Left renal pelvis (tissue), 4 donors: ENCODE measurements at regions not wholly inside any gene's neighbourhood (a gene's known extent, or its start where the extent isn't known, plus 50 kb on each side); places are given as distances from the start of the nearest gene placed in this dataset.

ENCODE experiments used
- DNase-seq, 4 donors: peaks; one replicate each; pipeline ENCODE4 v3.0.0-alpha.2; 2013; ENCODE audit warnings: low read depth in 4 of 4, low spot score in 3 of 4

DNA sequence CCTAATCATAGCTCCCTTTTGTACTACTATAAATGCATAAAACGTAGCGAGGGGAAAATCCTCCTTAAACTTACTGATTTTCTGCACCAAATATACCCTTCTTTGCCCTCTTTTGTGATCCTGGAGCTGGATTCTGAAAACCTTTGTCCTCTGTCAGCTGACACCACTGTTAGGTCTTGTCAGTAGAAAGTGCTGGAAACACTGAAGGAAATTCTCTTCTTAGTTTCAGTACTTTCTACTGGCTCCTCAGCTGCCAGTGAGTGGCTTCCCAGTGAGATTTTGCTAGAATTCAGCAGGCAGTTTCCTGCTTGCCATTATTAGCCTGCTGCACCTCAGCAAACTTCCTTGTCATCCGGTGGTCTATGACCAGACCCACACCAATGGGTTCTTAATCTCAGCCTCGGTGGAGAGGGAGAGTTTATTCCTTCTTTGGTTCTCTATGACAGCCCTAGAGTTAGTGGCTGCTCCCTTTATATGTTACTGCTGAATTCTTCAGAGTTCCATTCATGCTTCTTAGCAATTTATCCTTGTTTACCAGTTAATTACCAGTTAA is 476.2 kb downstream of the FSCB start:
- no peak for DNase-seq

DNA sequence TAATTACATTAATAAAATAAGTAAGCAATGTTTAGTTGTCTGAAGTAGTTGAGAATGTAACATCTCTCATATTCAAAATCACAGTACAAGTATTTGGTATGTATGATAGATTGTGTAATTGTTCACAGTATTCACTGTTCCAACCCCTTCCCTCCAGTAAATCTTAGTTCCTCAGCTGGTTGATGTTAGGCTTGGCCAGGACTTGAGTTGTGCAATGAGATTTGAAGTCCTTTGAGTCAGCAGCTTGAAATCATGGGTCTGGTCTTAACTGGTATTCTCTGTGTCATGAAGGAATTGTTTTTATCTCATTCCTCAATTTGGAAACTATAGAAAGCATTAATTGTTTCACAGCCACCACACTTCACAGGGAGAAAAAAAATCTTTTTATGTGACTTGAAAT is 477.1 kb downstream of the FSCB start:
- no peak for DNase-seq

DNA sequence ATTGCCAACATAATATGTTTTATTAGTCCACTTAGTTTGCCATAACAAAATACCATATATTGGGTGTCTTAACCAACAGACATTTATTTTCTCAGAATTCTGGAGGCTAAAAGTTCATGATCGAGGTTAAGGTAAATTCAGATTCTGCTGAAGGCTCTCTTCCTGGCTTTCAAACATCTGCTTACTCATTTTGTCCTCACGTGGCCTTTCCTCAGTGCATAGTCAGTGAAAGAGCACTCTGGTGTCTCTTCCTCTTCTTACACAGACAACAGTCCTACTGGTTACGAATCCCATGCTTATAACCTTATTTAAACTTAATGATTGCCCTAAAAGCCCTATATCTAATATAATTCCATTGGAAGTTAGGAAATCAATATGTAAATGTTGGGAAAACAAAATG is 479.7 kb downstream of the FSCB start:
- no peak for DNase-seq

- DNase-seq, result no peak
Observed at GRCh38 chr14:44010595-44010994, 496.5 kb downstream of the FSCB start.

GRCh38 chr14:44010071-44010470 is 497.0 kb downstream of the FSCB start:
- no peak for DNase-seq

GRCh38 chr14:44009642-44010041 is 497.4 kb downstream of the FSCB start:
- DNase-seq, result no peak

GRCh38 chr14:43988989-43989388 is 518.1 kb downstream of the FSCB start:
- DNase-seq, result no peak

- no peak for DNase-seq
Observed at GRCh38 chr14:43983721-43984120, 523.4 kb downstream of the FSCB start.

- no peak for DNase-seq
Observed at GRCh38 chr14:43981135-43981768, 525.8 kb downstream of the FSCB start.

GRCh38 chr14:43956741-43957140 is 550.3 kb downstream of the FSCB start:
- DNase-seq, result no peak

GRCh38 chr14:43949400-43949799 is 557.7 kb downstream of the FSCB start:
- DNase-seq, result no peak

GRCh38 chr14:43939836-43940235 is 567.2 kb downstream of the FSCB start:
- DNase-seq, result no peak

GRCh38 chr14:43938588-43939281 is 568.3 kb downstream of the FSCB start:
- DNase-seq, result no peak

DNA sequence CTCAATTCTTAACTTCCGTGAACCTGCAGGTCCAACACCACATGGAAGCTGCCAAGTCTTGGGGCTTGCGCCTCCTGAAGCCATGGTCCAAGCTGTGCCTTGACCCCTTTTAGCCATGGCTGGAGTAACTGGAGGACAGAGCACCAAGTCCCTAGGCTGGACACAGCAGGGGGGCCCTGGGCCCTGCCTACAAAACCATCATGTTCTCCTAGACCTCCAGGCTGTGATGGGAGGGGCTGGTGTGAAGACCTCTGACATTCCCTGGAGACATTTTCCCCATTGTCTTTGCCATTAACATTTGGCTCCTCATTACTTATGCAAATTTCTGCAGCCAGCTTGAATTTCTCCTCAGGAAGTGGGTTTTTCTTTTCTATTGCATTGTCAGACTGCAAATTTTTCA is 570.1 kb downstream of the FSCB start:
- no peak for DNase-seq

DNA sequence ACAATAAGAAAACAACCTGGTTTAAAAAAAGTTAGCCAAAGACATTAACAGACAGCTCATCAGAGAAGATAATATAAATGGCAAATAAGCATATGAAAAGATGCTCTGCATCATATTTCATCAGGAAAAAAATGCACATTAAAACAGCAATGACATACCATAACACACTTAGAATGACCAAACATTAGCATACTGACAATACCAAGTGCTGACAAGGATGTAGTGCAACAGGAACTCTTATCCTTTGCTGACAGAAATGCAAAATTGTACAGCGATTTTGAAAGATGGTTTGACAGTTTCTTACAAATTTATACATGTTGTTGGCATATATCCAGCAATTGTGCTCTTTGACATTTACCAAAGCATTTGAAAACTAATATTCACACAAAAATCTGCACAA is 573.0 kb downstream of the FSCB start:
- no peak for DNase-seq

DNA sequence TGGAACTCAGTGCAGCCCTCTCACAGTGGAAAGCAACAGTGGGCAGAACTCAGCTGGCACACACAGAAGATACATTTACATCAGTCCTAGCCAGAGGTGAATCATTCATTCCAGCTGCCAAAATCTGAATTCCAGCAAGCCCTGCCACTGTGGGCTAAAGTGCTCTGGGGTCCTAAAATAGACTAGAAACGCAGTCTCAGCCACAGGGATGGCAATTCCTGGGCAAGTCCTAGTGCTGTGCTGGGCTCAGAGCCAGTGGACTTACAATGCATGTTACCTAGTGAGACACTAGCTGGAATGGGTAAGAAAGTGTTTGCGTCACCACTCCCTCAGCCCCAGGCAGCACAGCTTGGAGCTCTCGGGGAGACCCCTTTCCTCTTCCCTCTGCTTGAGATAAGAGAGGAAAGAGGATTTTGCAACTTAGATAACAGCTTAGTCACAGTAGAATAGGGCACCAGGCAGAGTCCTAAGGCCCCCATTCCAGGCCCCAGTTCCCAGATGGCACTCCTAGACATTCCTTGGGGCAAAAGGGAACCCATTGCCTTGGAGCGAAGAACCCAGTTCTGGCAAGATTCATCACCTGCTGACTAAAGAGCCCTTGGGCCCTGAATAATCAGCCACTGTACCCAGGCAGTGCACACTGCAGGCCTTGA is 592.9 kb downstream of the FSCB start:
- DNase-seq, result no peak

DNA sequence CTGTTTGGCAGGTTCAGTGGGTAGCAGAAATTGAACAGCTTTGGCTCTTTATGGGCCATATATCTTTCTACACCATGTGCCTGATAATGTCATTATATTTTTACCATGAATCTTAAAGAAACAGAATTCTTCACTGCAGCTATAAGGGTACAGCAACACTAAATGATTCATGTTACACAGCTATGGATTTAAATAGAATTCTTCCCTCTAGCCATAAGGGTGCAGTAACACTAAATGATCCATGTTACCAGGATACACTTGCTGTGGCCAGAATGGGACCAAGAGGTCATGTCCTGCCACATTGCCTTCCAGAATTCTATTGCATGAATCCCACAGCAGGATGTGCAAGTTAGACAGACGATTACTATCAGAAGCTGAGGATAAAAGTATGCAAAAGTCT is 603.9 kb downstream of the FSCB start:
- DNase-seq, result no peak

DNA sequence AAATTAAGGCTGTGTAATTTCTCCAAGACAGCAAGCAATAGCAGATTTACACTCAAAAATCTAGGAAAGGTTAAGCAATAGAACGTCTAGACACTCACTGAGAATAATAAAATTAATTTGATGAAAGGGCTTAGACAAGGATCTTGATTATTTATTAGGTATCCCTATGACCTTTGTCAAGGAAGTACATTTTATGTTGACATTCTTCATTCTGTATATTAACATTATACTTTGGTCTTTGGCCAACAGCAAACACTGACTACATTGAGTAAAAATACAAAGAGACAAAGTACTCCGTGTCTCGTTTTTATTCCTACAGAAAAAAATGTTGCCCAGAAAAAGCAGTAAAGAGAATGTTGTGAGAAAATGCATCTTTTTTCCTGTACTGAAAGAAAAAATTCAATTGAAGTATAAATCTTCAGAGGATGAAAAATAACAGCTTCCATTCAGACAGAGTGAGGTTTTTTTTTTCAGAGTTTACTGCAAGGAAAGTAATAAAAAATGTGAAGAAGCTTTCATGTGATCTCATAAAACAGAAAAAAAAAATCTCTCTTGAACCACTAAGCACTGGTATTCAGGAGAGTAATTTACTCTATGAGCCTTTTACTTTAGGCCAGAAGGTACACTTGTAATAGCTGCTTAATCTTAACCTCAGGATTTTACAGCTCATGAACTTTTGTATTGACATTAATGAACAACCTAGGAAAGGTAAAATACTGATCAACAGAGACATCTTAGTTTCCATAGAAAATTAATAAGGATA is 605.0 kb downstream of the FSCB start:
- DNase-seq, result peak in 2 of 4 donors; percentile 12 to 18

DNA sequence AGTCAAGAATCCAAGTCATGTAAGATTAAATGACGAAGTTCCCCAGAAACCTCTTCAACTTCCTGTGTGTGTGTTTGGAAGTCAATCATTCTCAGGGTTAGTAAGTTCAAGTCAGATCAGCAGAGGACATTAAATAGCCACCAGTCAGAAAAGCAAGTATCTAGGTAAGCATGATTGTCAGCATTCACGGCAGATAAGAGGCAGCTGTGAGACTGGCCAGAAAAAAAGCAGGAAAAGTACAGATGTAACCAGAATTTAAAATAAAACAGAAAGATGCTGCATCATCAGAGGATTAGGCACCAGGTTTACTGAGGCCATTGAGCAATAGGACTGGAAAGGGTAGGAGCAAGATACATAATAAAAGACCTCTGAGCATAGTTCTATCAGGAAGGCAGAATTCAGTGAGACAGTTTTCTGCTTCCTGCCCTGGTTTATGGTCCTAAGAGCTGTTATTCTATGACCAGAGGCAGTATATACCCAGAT is 606.9 kb downstream of the FSCB start:
- DNase-seq, result no peak

- no peak for DNase-seq
Observed at GRCh38 chr14:43898687-43899086, 608.4 kb downstream of the FSCB start.

- no peak for DNase-seq
Observed at GRCh38 chr14:43896044-43896443, 611.0 kb downstream of the FSCB start.
